DOHH2 (cell line): ENCODE measurements at regions not wholly inside any gene's neighbourhood (a gene's known extent, or its start where the extent isn't known, plus 50 kb on each side); places are given as distances from the start of the nearest gene placed in this dataset.

ENCODE experiments used
- H3F3A ChIP-seq: fragments of 200-600 bp; sonication (generic), shearing (Covaris generic); 2 replicates; pipeline ENCODE4 v1.6.0; 2016; ENCODE audit warnings: antibody characterized with exemption, mild to moderate bottlenecking; ENCODE audit not compliant: control insufficient read depth, insufficient read depth
- H3K27ac ChIP-seq: fragments of 200-600 bp; sonication (generic); 2 replicates; pipeline ENCODE4 v1.5.1; 2014; ENCODE audit warnings: low read depth, mild to moderate bottlenecking, low read length, moderate library complexity
- H3K27me3 ChIP-seq: fragments of 200-600 bp; sonication (generic); 2 replicates; pipeline ENCODE4 v1.6.1; 2014; ENCODE audit warnings: mild to moderate bottlenecking, low read length, mixed read lengths; ENCODE audit not compliant: control insufficient read depth
- H3K36me3 ChIP-seq: fragments of 200-600 bp; sonication (generic); 2 replicates; pipeline ENCODE4 v1.6.1; 2014; ENCODE audit warnings: mild to moderate bottlenecking, low read length, moderate library complexity, mixed read lengths; ENCODE audit not compliant: control insufficient read depth
- H3K4me1 ChIP-seq: fragments of 200-600 bp; sonication (generic); 2 replicates; pipeline ENCODE4 v1.6.1; 2014; ENCODE audit warnings: mild to moderate bottlenecking, low read length, mixed read lengths; ENCODE audit not compliant: control insufficient read depth
- H3K4me2 ChIP-seq: fragments of 200-600 bp; sonication (generic); 2 replicates; pipeline ENCODE4 v1.6.0; 2014; ENCODE audit warnings: mild to moderate bottlenecking, low read length, moderate library complexity
- H3K4me3 ChIP-seq: fragments of 200-600 bp; sonication (generic); 2 replicates; pipeline ENCODE4 v1.5.1; 2014; ENCODE audit warnings: mild to moderate bottlenecking, low read length, mixed read lengths
- H3K79me2 ChIP-seq: fragments of 200-600 bp; sonication (generic); 2 replicates; pipeline ENCODE4 v1.6.1; 2014; ENCODE audit warnings: mild to moderate bottlenecking, low read length, mixed read lengths; ENCODE audit not compliant: control insufficient read depth
- H3K9me2 ChIP-seq: fragments of 200-600 bp; sonication (generic); replicated peaks from 2 replicates; pipeline ENCODE4 v1.6.1; 2014; ENCODE audit warnings: mild to moderate bottlenecking, low read length, mixed read lengths; ENCODE audit not compliant: control insufficient read depth
- H3K9me3 ChIP-seq: fragments of 200-600 bp; sonication (generic); 2 replicates; pipeline ENCODE4 v1.6.1; 2014; ENCODE audit warnings: antibody characterized with exemption, low read length, mixed read lengths; ENCODE audit not compliant: control insufficient read depth, insufficient read depth
- H4K20me1 ChIP-seq: fragments of 200-600 bp; sonication (generic); 2 replicates; pipeline ENCODE4 v1.6.0; 2014; ENCODE audit warnings: low read depth, mild to moderate bottlenecking, antibody characterized with exemption, low read length, moderate library complexity; ENCODE audit not compliant: control insufficient read depth, insufficient read depth
- CTCF ChIP-seq: fragments of 200-600 bp; sonication (generic); IDR thresholded peaks from one replicate; pipeline ENCODE4 v1.5.1; 2014; ENCODE audit warnings: antibody characterized with exemption, mild to moderate bottlenecking, low read depth, low read length; ENCODE audit not compliant: poor library complexity, severe bottlenecking
- EZH2phosphoT487 ChIP-seq: fragments of 200-600 bp; sonication (generic); IDR thresholded peaks from 2 replicates; pipeline ENCODE4 v1.6.1; 2017; ENCODE audit warnings: borderline replicate concordance, mild to moderate bottlenecking, antibody characterized with exemption, low read length, moderate library complexity, mixed read lengths

GRCh38 chr6:104402572-104402971, 457.1 kb downstream of the HACE1 start:
- Histone ChIP-seq H3K4me2 (no peak overlapping the region), H3K9me3 (no peaks in the 10 kb centered on the region), H3K4me1 (no peaks in the 10 kb centered on the region), H3K27ac (no peak overlapping the region), H4K20me1 (no peaks in the 10 kb centered on the region), H3K79me2 (no peaks in the 10 kb centered on the region), H3F3A (no peaks in the 10 kb centered on the region), H3K9me2 (no peaks in the 10 kb centered on the region), H3K4me3 (no peak overlapping the region), H3K27me3 (no peaks in the 10 kb centered on the region), H3K36me3 (no peaks in the 10 kb centered on the region)
- no peak for TF ChIP-seq CTCF
- TF ChIP-seq EZH2phosphoT487 = no peak

- no peaks in the 10 kb centered on the region for H3K36me3 ChIP-seq
- no peak overlapping the region for H3K27ac ChIP-seq
- H3K4me3 ChIP-seq = no peak overlapping the region
- no peaks in the 10 kb centered on the region for H3K9me3 ChIP-seq
- no peak for TF ChIP-seq EZH2phosphoT487
- no peak for TF ChIP-seq CTCF
- H3K4me1 ChIP-seq = no peaks in the 10 kb centered on the region
- H3K4me2 ChIP-seq = no peak overlapping the region
- no peaks in the 10 kb centered on the region for H3K79me2 ChIP-seq
- no peaks in the 10 kb centered on the region for H3K27me3 ChIP-seq
- H4K20me1 ChIP-seq = no peaks in the 10 kb centered on the region
- no peaks in the 10 kb centered on the region for H3F3A ChIP-seq
- H3K9me2 ChIP-seq = no peaks in the 10 kb centered on the region
These were observed 457.8 kb downstream of the HACE1 start for GRCh38 chr6:104401926-104402325.

- no peak overlapping the region for H3K4me3 ChIP-seq
- no peaks in the 10 kb centered on the region for H4K20me1 ChIP-seq
- no peaks in the 10 kb centered on the region for H3K9me2 ChIP-seq
- H3K4me2 ChIP-seq = no peak overlapping the region
- TF ChIP-seq CTCF (no peak), EZH2phosphoT487 (no peak)
- H3K79me2 ChIP-seq = no peaks in the 10 kb centered on the region
- no peaks in the 10 kb centered on the region for H3K4me1 ChIP-seq
- no peak overlapping the region for H3K27ac ChIP-seq
- no peaks in the 10 kb centered on the region for H3K27me3 ChIP-seq
- H3K9me3 ChIP-seq = no peaks in the 10 kb centered on the region
- no peaks in the 10 kb centered on the region for H3K36me3 ChIP-seq
- H3F3A ChIP-seq = no peaks in the 10 kb centered on the region
These were observed 458.9 kb downstream of the HACE1 start for GRCh38 chr6:104400844-104401243.

- Histone ChIP-seq H3K4me1 (no peaks in the 10 kb centered on the region), H3K4me3 (no peak overlapping the region), H3K27me3 (no peaks in the 10 kb centered on the region), H3F3A (no peaks in the 10 kb centered on the region), H3K4me2 (no peak overlapping the region), H3K9me2 (no peaks in the 10 kb centered on the region), H3K36me3 (no peaks in the 10 kb centered on the region), H3K27ac (no peak overlapping the region), H3K79me2 (no peaks in the 10 kb centered on the region), H3K9me3 (no peaks in the 10 kb centered on the region), H4K20me1 (no peaks in the 10 kb centered on the region)
- TF ChIP-seq EZH2phosphoT487 (no peak), CTCF (no peak)
These were observed 463.6 kb downstream of the HACE1 start for GRCh38 chr6:104396077-104396476.
